ENCODE measurements at regions not wholly inside any gene's neighbourhood (a gene's known extent, or its start where the extent isn't known, plus 50 kb on each side); places are given as distances from the start of the nearest gene placed in this dataset.

DNA sequence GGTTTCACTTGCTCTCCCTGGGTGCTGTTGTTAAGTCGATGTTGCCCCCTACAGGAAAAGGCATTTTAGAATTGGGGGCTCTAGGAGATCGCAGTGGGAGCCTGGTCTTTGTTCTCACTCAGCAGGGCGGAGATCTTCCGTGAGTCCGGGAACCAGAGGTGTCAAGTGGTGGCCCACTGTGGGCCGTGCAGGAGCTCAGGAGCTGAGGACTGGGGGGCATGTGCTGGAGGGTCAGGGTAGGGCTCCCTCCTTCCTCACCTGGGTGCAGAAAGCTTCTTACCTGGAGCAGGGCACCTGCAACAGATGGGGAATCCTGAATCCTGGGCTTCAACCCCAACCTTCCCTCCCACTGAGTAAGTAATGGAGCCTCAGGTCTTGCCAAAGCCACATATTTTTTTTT, 392.7 kb downstream of the NPHP4 start:
- no peak for DNase-seq (ENCODE audit: low read depth, low spot score)

DNA sequence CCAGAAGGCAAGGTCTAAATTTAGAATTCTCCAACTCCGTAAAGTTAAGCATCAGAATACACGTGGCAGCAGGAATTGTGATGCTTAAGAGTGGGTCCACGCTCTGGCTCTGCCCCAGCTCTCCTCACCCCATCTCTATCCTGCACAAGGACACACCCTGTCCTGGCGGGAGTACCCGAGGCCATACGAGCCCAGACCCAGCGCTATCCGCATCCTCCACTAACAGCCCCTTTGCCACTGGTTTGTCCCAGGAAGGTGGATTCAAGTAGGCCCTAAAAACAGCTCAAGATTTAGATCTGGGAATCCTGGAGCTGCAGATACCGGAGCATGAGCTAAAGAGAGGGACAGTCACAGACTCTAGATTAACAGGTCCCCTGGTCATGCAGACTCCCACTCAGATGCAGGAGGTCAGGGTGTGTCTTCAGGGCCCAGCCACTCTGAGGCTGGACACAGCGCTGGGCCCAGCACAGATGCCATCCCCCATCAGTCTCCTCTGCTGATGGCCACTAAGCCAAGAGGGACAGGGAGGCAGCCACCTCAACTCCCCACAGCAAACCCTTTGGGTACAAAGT, 393.3 kb downstream of the NPHP4 start:
- no peak for DNase-seq (ENCODE audit: low read depth, low spot score)

DNA sequence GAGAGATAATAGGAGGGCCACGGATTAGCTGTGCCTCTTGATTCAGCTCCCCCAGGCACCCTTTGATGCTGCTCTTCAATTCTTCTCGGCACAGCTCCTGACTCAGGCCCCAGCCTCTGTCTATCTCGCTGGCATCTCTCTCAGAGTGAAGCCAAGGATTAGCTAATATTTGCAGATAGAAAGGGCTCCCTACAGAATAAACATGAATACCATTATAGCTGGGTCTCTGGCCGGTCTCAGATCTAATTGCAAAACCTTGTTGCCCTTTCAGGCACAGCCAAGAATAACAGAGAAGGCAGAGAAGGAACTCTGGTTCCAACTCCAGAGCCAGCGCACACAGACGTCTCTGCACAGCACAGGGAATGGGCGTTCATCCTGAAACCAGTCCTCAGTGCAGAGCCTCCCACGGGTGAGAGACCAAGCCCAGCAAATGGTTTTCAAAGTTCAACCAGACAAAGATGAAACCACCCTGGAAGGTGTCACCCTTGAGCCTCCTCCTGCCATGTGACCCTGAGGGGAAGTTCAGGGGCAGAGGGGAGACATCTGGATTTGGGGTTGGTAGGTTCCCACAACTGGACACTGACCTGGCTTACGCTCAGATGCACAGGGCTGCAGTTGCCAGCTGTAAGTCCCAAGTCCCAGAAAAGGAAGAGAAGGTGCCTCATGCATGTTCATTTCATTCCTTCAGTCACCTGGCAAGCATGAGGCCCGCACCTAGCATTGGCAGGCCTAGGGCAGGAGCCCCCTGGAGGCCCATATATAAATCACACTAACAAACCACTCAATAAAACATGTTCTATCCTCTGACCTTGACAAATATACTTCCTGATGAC, 394.0 kb downstream of the NPHP4 start:
- DNase-seq (ENCODE audit: low read depth, low spot score): no peak

DNA sequence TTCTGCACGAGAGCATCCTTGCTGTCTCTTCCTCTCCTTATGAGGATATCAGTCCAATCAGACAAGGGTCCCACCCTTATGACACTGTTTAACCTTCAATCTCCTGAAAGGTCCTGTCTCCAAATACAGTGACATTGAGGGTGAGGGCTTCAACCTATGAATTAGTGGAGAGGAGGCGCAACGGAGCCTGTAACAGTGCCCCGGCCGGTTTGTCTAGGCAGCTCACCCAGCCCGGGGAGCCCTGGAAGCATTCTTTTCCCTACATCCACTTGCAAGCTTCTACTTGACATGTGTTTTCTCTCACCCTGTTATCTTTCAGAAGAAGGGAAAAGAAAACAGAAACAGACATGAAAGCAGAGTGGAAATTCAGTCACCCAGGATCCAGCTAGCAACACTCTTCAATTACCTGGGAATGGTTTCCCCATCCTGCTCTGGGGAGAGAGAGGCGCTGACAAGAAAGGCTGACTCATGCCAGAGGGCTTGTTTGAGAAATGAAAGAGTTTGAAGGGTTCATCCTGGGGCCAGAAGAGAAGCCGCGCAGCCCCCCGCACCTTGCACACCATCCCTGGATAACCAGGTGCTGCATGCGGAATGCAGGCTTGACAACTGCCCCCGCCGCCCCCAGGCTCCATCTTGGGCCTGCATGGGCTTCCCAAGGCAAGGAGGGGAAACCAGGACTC, 394.9 kb downstream of the NPHP4 start:
- no peak for DNase-seq (ENCODE audit: low read depth, low spot score)

DNA sequence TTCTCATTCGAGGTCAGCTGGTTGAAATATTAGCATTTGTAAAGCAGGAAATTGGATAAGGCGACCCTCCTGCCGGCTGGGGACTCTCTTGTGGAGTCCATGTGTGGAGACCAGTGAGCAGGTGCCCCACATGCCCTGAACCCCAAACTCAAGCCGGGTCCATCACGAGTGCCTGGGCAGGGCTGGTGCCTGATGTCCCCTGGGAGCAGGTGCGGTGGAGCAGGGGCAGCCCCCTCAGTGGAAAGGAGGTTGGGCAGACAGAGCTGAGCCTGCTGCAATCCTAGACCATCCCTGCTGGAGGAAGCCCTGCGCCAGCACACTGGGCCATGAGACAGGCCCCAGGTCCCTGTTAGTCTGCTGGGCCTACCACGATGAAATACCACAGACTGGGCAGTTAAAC, 395.6 kb downstream of the NPHP4 start:
- no peak for DNase-seq (ENCODE audit: low read depth, low spot score)

DNA sequence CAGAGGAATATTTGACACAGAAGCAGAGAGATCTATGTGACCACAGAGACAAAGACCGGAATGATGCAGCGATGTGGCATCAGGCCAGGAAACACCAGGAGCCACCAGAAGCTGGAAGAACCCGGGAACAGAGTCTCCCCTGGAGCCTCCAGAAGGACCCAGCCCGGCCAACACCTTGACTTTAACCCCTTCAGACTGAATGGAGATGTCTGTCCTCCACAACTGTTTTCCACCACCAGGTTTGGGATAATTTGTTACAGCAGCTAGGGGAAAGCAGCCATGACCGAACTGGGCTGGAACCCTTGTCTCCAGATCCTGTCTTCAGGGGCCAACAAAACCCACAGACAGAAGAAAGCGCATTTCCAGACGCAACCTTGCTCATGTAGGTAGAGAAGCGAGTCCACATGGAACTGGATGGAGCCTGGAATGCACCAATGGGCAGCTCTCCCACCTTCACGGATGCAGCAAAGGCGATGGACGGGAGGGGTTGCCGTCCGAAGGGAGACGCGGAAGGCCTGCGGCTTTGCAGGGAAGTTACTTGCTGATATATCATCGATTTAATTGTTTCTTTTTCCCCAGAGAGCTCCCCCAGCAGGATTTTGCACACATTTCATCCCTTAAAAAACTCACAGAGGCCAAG, 396.6 kb downstream of the NPHP4 start:
- no peak for DNase-seq (ENCODE audit: low read depth, low spot score)

DNA sequence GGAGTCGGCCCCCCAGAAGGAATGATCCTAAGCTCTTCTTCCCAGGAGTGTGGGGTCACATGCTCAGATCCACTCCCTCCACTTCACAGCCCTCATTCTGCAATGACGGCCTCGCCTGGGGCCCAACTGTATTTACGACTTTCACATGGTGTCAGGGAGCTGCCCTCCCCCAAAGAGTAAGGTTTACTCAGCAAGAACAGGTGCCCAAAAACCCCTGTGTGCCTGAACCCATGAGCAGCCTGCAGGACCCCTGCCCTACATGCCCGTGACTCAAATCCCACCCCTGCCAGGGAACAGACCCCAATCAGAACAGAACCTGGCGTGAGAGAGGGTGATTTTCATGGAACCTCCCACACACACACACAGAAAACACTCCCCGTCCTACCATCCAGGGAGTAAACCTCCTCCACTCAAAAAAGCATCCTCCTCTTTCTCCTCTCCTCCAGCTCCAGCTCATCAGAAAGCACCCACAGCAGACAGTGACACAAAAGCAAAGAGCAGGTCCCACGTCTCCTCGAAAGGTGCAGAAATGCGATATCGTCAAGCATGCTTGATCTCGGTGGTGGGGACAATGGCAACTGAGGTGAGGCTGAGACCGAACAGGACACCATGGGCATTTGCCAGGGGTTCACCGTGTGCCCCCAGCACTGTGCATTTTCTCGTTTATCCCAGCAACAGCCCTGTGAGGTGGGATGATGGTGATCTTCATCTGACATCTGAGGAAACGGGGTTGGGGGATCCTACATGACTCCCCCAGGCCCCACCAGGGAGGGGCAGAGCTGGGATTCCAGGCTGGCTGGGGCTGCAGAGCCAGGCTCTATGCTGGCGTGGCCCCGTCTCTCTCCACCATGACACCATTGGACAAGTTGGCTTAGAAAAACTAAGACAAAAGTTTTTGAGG, 397.9 kb downstream of the NPHP4 start:
- DNase-seq (ENCODE audit: low read depth, low spot score): no peak

DNA sequence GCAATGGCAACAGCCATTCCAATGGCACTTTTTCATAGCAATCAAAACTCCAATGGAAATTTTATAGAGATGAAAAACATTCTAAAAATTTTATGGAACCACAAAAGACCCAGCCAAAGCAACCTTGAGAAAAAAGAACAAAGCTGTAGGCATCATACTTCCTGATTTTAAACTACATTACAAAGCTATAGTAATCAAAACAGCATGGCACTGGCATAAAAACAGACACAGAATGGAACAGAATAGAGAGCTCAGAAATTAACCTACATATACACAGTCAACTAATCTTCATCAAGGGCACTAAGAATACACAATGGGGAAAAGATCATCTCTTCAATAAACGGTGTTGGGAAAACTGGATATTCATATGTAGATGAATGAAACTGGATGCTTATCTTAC, 401.5 kb downstream of the NPHP4 start:
- DNase-seq (ENCODE audit: low read depth, low spot score): no peak

DNA sequence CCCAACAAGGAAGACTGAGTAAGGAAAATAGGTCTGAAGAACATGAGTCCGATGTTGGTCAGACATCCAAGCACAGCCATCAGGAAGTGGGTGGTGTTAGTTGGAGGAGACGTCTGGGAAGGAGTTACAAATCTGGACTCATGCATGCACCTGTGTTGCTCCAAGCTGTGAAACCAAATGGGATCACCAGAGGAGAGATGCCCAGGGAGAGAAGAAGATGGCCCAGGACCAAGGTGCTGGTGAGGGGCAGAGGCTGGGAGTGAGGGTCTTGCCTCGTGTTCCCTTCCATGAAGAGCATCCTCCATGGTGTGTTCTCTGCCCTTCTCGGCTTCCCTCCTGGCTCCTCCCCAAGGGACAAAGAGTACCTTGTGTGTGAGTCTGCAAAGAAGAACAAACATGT, 405.6 kb downstream of the NPHP4 start:
- no peak for DNase-seq (ENCODE audit: low read depth, low spot score)

DNA sequence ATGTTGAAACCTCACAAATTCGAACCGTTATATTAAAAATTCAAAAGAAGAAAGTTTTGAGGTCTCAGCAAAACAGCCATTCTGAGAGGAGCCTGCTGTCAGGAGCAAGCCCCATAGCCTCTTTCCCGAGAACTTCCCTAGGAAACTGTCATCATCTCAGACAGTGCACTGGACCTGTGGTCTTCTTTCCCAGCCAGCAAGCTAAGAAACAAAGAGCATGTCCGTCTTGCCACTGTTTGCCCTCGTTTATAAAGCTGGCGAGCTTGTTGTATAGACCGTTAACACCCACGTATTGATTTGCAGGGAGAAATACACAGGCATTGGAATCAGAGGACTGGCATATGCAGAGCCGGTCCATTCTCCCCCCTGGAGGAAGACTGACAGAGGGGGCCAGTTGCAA, 407.0 kb downstream of the NPHP4 start:
- DNase-seq (ENCODE audit: low read depth, low spot score): no peak

DNA sequence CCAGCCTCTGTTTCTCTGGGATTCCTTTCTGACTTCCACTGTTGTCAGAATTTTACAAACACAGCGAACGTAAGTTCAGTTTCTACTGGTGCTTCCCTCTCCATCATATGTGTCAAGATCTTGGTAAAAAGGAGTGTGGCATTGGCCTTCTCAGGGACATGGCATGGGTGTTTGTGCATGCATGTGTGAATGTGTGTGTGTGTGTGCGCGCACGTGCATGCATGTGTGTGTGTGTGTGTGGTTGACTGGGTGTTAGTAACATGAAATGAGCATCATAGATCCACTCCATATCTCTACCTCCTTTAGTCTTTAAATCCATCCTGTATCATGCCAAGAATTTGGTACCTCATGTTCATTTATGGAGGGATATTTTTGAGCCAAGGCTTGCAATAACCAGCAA, 411.3 kb downstream of the NPHP4 start:
- DNase-seq (ENCODE audit: low read depth, low spot score): no peak

DNA sequence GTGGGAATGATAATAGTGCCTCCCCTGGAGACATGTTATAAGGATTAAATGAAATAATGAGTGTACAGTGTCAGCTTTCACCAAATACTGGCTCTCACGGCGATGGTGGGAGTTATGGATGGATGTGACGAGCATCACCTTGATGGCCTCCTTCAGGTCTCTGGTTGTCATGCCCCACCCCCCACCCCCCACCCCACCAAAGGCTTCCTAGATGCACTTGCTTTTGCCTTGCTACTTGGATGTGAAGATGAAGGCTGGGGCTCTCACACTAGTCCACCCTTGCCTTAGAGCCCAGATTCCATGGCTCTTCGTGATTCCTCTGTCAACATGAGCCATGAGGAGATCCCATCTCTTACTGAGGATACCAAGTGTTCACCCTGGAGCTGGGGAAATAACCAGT, 412.3 kb downstream of the NPHP4 start:
- no peak for DNase-seq (ENCODE audit: low read depth, low spot score)

DNA sequence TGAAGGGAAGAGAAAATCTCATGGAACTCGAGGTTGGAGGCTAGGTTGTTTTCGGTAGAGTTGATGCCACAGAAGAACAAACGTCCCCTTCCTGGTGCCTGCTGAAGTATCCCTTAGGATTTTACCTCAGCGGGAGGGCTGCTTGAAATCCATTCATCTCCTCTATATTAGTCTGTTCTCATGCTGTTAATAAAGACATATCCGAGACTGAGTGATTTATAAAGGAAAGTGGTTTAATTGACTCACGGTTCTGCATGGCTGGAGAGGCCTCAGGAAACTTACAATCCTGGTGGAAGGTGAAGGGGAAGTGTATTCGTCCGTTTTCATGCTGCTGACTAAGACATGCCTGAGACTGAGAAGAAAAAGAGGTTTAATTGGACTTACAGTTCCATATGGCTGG, 413.5 kb downstream of the NPHP4 start:
- DNase-seq (ENCODE audit: low read depth, low spot score): no peak

DNA sequence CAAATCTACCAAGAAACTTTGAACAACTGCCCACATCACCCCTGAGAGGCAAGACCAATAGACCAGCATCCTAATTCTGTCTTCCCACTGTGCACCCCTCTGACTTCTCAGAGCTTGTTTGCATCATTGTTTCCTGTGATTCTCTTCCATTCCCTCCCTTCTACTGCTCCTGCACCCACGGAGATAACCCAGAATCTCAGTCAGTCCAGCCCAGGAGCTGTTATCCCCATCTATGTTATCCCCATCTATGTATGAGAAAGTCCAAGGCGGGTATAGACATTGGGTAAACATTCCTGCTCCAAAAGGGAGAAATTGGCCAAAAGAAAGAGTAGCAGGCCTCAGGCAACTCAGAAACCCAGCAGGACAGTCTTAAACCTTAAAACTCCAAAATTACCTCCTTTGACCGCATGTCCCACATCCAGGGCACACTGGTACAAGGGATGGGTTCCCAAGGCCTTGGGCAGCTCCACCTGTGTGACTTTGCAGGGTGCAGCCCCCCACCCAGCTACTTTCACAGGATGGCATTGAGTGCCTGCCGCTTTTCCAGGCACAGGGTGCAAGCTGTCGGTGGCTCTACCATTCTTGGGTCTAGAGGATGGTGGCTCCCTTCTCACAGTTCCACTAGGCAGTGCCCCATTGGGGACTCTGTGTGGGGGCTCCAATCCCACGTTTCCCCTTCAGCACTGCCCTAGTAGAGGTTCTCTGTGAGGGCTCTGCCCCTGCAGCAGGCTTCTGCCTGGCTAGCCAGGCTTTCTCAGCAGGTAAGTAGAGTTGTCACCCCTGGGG, 414.8 kb downstream of the NPHP4 start:
- DNase-seq (ENCODE audit: low read depth, low spot score): no peak

DNA sequence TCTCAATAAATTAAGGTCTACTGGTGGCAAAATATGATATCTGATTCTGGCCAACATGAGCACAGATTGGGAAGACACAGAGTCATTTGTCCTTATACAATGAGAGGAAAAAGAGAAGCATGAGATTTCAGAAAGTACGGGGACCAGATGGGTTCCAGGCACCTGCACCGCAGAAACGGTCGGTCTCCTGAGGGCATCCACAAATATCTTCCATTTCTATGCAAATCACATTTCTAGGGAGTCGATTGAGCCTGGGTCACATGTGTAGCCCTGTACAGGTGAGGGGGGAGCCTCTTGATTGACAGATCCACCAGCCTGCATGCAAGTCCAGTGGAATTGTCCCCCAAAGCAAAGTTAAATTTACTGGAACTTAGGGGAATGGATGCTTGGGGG, 415.6 kb downstream of the NPHP4 start:
- no peak for DNase-seq (ENCODE audit: low read depth, low spot score)

DNA sequence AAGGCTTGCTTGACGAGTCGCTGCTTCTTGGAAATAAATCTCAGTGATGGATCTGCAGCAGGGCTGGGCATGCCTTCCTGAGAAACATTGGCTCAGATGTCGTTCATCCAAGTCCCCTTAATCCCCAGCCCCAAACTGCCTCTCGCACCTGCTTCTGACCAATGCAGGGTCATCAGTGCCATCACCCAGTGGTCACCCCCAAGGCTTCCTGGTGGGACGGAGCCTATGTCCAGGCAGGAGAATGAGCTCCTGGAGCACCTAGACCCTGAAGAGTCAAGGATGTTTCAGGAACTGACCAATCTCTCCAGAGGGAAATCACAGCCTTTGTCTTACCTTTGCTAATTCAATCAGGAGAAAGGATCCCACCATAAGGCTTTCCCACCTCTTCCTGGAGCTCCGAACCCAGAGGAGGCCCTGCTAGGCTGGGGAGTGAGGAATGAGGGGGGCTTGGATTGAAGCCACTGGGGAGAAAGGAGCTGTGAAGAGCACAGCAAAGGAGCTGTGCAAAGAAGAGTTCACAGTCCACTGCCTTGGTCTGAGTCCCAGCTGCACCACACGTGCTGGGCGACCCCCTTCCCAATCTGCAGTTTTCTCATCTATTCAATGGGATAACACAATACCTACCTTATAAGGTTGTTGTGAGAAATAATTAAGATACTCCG, 416.1 kb downstream of the NPHP4 start:
- no peak for DNase-seq (ENCODE audit: low read depth, low spot score)

DNA sequence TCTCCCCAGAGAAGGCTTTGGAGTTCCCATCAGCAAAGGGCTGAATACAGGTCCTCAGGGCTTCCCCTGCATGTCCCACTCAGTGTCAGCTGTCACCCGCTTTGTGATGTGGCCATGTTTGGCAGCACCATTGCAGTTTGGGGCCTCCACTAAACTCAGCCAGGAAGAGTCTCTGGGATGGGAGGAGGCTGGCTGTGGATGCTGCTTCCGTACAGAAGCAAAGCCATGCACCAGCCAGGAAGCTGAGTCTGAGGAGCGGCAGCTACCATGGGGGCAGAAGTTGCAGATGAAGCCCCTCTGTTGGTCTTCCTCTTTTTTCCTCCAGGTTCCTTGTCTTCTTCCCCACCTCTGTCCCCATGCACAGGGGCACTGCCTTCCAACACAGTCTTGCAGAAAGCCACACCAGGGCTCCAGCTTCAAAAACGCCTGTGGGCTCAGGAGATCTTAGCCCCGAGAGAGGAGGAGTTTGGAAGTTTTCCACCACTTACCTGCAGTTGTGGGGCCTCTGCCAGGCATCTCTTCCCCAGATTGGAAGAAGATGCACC, 416.8 kb downstream of the NPHP4 start:
- no peak for DNase-seq (ENCODE audit: low read depth, low spot score)

DNA sequence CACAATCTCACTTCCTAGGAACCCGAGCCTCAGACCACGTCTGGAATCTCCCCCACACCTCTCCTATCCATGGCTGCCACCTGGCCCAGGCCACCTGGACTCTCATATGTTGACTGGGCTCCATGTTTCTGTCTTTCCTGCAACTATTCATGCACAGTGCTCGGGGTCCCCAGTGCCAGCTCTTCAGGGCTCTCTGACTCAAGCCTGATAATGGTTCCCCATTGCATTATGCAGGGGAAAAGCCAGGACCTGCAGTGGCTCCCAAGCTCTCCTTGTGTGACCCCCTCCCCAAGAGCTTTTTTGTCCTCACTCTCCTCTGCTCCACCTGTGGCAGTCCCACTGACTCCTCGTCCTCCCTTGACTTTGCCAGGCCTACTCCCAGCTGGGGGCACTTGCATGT, 417.6 kb downstream of the NPHP4 start:
- no peak for DNase-seq (ENCODE audit: low read depth, low spot score)

DNA sequence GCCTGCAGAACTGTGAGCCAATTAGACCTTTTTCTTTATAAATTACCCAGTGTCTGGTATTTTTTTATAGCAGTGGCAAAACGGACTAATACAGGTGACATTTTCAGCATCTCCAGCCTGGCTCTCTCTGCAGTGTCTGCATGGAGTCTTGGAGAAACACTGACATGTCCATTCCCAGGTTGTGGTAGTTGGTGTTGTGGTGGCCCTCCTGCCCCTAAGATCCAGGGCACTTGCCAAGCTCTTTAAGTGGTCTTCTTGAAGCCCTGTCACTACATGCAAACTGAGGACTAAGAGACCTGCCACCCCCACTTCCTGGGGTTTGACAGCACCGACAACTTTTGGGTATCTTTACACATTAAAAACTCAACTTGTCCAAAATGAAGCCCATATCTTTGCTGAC, 419.4 kb downstream of the NPHP4 start:
- no peak for DNase-seq (ENCODE audit: low read depth, low spot score)

DNA sequence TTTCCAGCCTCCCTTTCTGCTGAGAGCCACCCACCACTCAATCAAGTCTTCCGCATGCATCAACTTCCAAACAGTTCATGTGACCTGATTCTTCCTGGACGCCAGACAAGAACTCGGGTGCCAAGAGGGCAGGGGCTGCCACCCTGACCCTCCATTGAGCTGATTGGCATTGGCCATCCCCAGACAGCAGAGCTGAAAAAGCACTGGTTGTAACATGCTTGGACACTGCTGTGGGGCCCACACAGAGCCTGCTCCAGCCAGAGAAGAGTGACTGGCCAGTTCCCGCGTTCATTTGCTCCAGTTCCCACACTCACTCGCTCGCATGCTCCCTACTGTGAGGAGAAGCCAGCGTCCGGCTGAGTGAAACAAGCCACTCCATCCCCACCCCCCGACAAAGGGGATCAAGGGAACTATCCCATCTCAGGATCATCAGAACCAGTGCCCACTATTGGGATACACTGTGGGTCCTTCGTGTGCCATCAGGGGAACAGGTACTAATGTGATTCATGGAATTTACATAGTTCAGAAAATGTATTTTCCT, 420.3 kb downstream of the NPHP4 start:
- no peak for DNase-seq (ENCODE audit: low read depth, low spot score)

All from iPS DF 19.7 (cell line).